GM21360 (cell line): ENCODE measurements at regions not wholly inside any gene's neighbourhood (a gene's known extent, or its start where the extent isn't known, plus 50 kb on each side); places are given as distances from the start of the nearest gene placed in this dataset.
"Not testable (repeated sequence)": the region's sequence is repeated elsewhere in the genome, so short reads cannot be mapped to it uniquely, and the experiment has no call there.

Experiments used
- ATAC-seq: cut with Tn5 transposase; IDR thresholded peaks from one replicate; pipeline ENCODE4 v1.9.1; 2021; ENCODE audit warnings: mild to moderate bottlenecking, moderate library complexity; ENCODE audit not compliant: unreplicated experiment

GRCh38 chr6:3960754-3961361, 111.7 kb downstream of the FAM50B start:
- no peak for ATAC-seq

- ATAC-seq = no peak
These were observed 112.5 kb downstream of the FAM50B start for GRCh38 chr6:3961581-3962215.

- no peak for ATAC-seq
These were observed 113.4 kb downstream of the FAM50B start for GRCh38 chr6:3962291-3963280.

- ATAC-seq = no peak
These were observed 114.3 kb downstream of the FAM50B start for GRCh38 chr6:3963426-3963825.

GRCh38 chr6:3965071-3965718, 113.7 kb downstream of the FAM217A start:
- ATAC-seq = no peak

- no peak for ATAC-seq
These were observed 112.5 kb downstream of the FAM217A start for GRCh38 chr6:3966426-3966825.

GRCh38 chr6:3970097-3970496, 108.8 kb downstream of the FAM217A start:
- no peak for ATAC-seq

GRCh38 chr6:3973152-3973551, 105.8 kb downstream of the FAM217A start:
- ATAC-seq = not testable (repeated sequence)

GRCh38 chr6:3977875-3978711, 100.8 kb downstream of the FAM217A start:
- ATAC-seq = peak; percentile 80

GRCh38 chr6:3978966-3979365, 100.0 kb downstream of the FAM217A start:
- not testable (repeated sequence) for ATAC-seq

GRCh38 chr6:3981917-3982316, 97.0 kb downstream of the FAM217A start:
- no peak for ATAC-seq

GRCh38 chr6:3983778-3984177, 95.2 kb downstream of the FAM217A start:
- no peak for ATAC-seq

GRCh38 chr6:3984494-3984893, 94.4 kb downstream of the FAM217A start:
- ATAC-seq = no peak

GRCh38 chr6:3986241-3986640, 92.7 kb downstream of the FAM217A start:
- no peak for ATAC-seq

- ATAC-seq = no peak
These were observed 91.9 kb downstream of the FAM217A start for GRCh38 chr6:3987053-3987452.

GRCh38 chr6:3987576-3987975, 91.4 kb downstream of the FAM217A start:
- ATAC-seq = no peak

GRCh38 chr6:3990692-3991491, 88.0 kb downstream of the FAM217A start:
- ATAC-seq = no peak

- no peak for ATAC-seq
These were observed 87.0 kb downstream of the FAM217A start for GRCh38 chr6:3991941-3992340.

GRCh38 chr6:3996349-3996748, 82.6 kb downstream of the FAM217A start:
- ATAC-seq = no peak
